ENCODE measurements at regions not wholly inside any gene's neighbourhood (a gene's known extent, or its start where the extent isn't known, plus 50 kb on each side); places are given as distances from the start of the nearest gene placed in this dataset.

GRCh38 chr12:93010461-93010860 lies 81.4 kb upstream of the EEA1 start:
- no peak for DNase-seq (ENCODE audit: low read depth in 4 of 4, low spot score in 3 of 4)

- DNase-seq (ENCODE audit: low read depth in 4 of 4, low spot score in 3 of 4), result no peak
Measured at GRCh38 chr12:93011100-93011499, 82.0 kb upstream of the EEA1 start.

- peak in 1 of 4 donors; percentile 48 for DNase-seq (ENCODE audit: low read depth in 4 of 4, low spot score in 3 of 4)
Measured at GRCh38 chr12:93015871-93016751, 87.0 kb upstream of the EEA1 start.

GRCh38 chr12:93016752-93017350 lies 87.8 kb upstream of the EEA1 start:
- no peak for DNase-seq (ENCODE audit: low read depth in 4 of 4, low spot score in 3 of 4)

- DNase-seq (ENCODE audit: low read depth in 4 of 4, low spot score in 3 of 4), result no peak
Measured at GRCh38 chr12:93018610-93019009, 89.5 kb upstream of the EEA1 start.

- DNase-seq (ENCODE audit: low read depth in 4 of 4, low spot score in 3 of 4), result no peak
Measured at GRCh38 chr12:93019212-93019927, 90.3 kb upstream of the EEA1 start.

GRCh38 chr12:93019975-93020630 lies 91.0 kb upstream of the EEA1 start:
- no peak for DNase-seq (ENCODE audit: low read depth in 4 of 4, low spot score in 3 of 4)

GRCh38 chr12:93020631-93021597 lies 91.8 kb upstream of the EEA1 start:
- DNase-seq (ENCODE audit: low read depth in 4 of 4, low spot score in 3 of 4), result no peak

GRCh38 chr12:93022603-93023340 lies 93.7 kb upstream of the EEA1 start:
- DNase-seq (ENCODE audit: low read depth in 4 of 4, low spot score in 3 of 4), result no peak

- DNase-seq (ENCODE audit: low read depth in 4 of 4, low spot score in 3 of 4), result no peak
Measured at GRCh38 chr12:93025145-93026103, 96.3 kb upstream of the EEA1 start.

GRCh38 chr12:93027041-93027440 lies 97.9 kb upstream of the EEA1 start:
- DNase-seq (ENCODE audit: low read depth in 4 of 4, low spot score in 3 of 4), result no peak

- no peak for DNase-seq (ENCODE audit: low read depth in 4 of 4, low spot score in 3 of 4)
Measured at GRCh38 chr12:93029091-93029490, 100.0 kb upstream of the EEA1 start.

GRCh38 chr12:93031028-93031427 lies 101.9 kb upstream of the EEA1 start:
- no peak for DNase-seq (ENCODE audit: low read depth in 4 of 4, low spot score in 3 of 4)

- DNase-seq (ENCODE audit: low read depth in 4 of 4, low spot score in 3 of 4), result no peak
Measured at GRCh38 chr12:93032758-93033157, 103.7 kb upstream of the EEA1 start.

GRCh38 chr12:93033948-93034347 lies 104.9 kb upstream of the EEA1 start:
- no peak for DNase-seq (ENCODE audit: low read depth in 4 of 4, low spot score in 3 of 4)

GRCh38 chr12:93039062-93039461 lies 110.0 kb upstream of the EEA1 start:
- DNase-seq (ENCODE audit: low read depth in 4 of 4, low spot score in 3 of 4), result no peak

- no peak for DNase-seq (ENCODE audit: low read depth in 4 of 4, low spot score in 3 of 4)
Measured at GRCh38 chr12:93039930-93040329, 110.8 kb upstream of the EEA1 start.

- no peak for DNase-seq (ENCODE audit: low read depth in 4 of 4, low spot score in 3 of 4)
Measured at GRCh38 chr12:93040367-93040766, 111.3 kb upstream of the EEA1 start.
